Stimulated activated naive CD8-positive, alpha-beta T cell treated with anti-CD3 and anti-CD28 coated beads, Interleukin-15, Interleukin-2, amounts not matched to agents 100 ng/mL and 50 ng/mL, for 24 hours (primary cell): ENCODE measurements at regions not wholly inside any gene's neighbourhood (a gene's known extent, or its start where the extent isn't known, plus 50 kb on each side); places are given as distances from the start of the nearest gene placed in this dataset.

Experiments
- H3K27ac Mint-ChIP-seq: one replicate; pipeline ENCODE4 v1.8.0; 2021; ENCODE audit warnings: mild to moderate bottlenecking, mixed read lengths
- H3K27me3 Mint-ChIP-seq: one replicate; pipeline ENCODE4 v1.8.0; 2021; ENCODE audit warnings: mixed read lengths
- H3K36me3 Mint-ChIP-seq: one replicate; pipeline ENCODE4 v1.8.0; 2021; ENCODE audit warnings: low read depth, mixed read lengths
- H3K4me1 Mint-ChIP-seq: one replicate; pipeline ENCODE4 v1.8.0; 2021; ENCODE audit warnings: low read depth, mixed read lengths
- H3K4me3 Mint-ChIP-seq: one replicate; pipeline ENCODE4 v1.8.0; 2021; ENCODE audit warnings: mild to moderate bottlenecking, mixed read lengths
- H3K9me3 Mint-ChIP-seq: one replicate; pipeline ENCODE4 v1.8.0; 2021; ENCODE audit warnings: mixed read lengths

DNA sequence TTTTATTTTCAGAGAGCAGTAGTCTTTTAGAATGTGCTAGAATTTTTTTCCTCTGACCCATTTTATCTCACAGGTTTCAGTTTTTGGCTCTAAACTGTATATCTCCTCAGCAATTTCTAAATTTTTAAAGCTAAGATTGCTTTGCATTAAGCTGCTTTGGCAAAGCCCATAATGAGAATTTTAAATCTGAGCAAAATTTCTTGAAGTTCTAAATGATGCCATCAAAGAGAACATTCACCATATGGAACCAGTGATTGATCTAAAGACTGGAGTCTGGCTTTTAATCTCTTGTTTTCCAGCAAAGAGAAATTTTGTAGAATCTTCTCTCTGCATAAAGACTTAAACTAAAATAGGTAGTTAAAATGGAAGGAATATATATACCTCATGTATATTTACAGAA lies 313.6 kb downstream of the TBC1D32 start:
- no peak overlapping the region for H3K27ac Mint-ChIP-seq
- H3K27me3 Mint-ChIP-seq = peaks cover 7% of the 10 kb centered on the region
- peaks cover 5% of the 10 kb centered on the region for H3K9me3 Mint-ChIP-seq
- H3K36me3 Mint-ChIP-seq = no peaks in the 10 kb centered on the region
- no peak overlapping the region for H3K4me3 Mint-ChIP-seq
- no peaks in the 10 kb centered on the region for H3K4me1 Mint-ChIP-seq

DNA sequence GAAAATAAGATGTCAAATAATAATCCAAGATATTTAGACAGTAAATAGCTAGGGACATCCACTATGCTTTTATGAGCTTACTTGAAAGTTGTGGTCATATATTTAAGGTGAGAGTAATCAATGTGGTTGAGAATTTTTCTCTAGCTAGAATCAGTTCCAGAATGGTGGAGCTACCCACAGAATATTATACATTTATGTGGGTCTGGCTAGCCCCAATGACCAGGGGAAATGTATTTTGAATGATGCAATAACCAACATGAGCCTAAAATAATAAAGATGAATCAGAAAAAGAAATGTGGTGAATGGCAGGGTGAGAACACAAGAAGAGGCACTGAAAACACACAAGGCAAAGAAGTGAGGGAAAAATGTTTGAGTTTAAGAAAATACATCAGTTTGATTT lies 325.7 kb downstream of the TBC1D32 start:
- Mint-ChIP-seq H3K36me3 (no peaks in the 10 kb centered on the region), H3K27me3 (no peaks in the 10 kb centered on the region), H3K9me3 (peaks cover 4% of the 10 kb centered on the region), H3K4me3 (no peak overlapping the region), H3K27ac (no peak overlapping the region), H3K4me1 (no peaks in the 10 kb centered on the region)

DNA sequence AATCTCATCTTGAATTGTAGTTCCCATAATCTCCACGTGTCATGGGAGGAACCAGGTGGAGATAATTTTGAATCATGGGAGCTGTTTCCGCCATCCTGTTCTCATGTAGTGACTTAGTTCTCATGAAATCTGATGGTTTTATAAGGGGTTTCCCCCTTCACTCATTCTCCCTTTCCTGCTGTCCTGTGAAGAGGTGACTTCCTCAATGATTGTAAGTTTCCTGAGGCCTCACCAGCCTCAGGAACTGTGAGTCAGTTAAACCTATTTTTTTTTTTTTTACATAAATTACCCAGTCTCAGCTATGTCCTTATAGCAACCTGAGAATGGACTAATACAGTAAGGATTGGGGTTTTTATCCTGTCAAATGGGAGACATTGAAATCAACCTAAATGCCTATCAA lies 328.3 kb downstream of the TBC1D32 start:
- Mint-ChIP-seq H3K9me3 (peaks cover 4% of the 10 kb centered on the region), H3K36me3 (no peaks in the 10 kb centered on the region), H3K4me1 (no peaks in the 10 kb centered on the region), H3K27ac (no peak overlapping the region), H3K27me3 (no peaks in the 10 kb centered on the region), H3K4me3 (no peak overlapping the region)

DNA sequence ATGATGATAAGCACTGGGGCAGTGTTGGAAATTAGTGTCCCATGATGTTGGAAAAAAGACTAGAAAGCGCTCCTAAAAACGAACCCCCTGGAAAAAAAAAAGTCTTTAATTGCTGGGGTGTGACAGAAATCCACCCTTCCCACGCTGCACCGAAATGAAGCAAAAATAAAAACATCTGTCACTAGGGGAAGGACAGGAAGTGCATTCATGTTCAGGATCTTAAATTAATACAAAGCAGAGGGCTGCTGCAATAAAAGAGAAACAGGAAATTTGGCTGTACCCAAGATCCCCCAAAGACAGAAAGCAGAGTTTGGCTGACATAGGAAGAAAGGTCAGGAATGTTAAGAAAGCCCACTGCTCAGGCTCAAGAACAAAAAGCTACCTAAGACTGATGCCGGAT lies 333.9 kb downstream of the TBC1D32 start:
- H3K4me1 Mint-ChIP-seq = no peaks in the 10 kb centered on the region
- no peaks in the 10 kb centered on the region for H3K27me3 Mint-ChIP-seq
- H3K36me3 Mint-ChIP-seq = no peaks in the 10 kb centered on the region
- no peak overlapping the region for H3K4me3 Mint-ChIP-seq
- H3K27ac Mint-ChIP-seq = no peak overlapping the region
- no peaks in the 10 kb centered on the region for H3K9me3 Mint-ChIP-seq

DNA sequence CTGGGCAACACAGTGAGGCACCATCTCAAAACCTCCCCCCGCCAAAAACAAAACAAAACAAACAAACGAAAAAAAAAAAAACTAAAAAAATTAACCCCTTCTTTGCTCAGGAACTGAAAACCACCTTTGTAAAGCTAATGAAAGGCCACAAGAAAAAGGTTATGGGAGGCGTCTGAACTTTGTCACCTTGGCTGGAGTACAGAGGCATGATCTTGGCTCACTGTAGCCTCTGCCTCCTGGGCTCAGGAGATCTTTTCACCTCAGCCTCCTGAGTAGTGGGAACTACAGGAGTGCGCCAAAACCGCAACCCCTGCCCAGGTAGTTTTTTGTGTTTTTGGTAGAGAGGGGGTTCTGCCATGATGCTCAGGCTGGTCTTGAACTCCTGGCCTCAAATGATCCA lies 337.9 kb downstream of the TBC1D32 start:
- Mint-ChIP-seq H3K4me3 (no peak overlapping the region), H3K4me1 (no peaks in the 10 kb centered on the region), H3K9me3 (peaks cover 4% of the 10 kb centered on the region), H3K27me3 (no peaks in the 10 kb centered on the region), H3K36me3 (no peaks in the 10 kb centered on the region), H3K27ac (no peak overlapping the region)

DNA sequence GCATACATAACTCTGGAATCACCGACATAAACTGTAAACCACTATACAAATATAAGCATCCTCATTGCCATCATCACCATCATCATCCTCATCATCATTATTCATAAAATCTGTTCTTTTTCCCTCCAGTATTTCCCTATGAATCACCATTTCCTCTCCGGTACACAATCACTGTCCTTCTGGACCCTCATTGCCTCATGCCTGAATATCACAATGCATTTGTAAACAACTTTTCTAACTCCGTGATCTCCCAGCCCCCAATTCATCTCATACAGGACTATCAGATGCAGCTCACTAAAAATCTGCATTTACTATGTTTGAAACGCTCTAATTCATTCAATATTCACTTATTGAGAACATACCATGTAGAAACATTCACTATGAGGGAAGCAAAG lies 339.7 kb downstream of the TBC1D32 start:
- no peak overlapping the region for H3K27ac Mint-ChIP-seq

DNA sequence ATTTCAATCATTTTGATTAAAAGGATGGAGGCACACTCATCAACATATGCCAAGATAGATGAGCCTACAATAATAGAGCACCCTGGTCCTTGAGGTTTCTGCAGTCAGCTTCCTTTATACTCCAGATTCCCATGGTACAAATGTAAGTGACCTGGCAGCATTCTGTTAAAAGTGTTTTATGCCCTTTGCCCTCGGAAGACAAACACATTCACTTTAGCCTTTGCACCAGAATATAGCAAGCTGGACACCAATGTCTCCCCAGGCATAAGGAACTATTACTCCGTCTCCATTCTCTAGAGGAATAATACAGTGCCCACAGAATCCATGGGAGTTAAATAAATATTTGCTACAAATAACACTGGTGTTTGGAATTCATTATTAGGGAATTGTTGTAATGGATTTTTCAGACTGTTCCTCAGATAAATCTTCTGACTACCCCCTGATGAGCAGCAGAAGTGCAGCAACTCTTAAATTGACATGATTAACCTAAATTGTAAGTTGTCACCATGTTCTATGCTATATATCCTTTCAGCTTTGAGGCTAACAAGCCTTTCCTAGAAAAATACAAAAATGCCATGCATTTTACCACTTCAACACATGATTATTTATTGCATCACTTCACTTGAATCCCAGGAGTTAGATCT lies 340.2 kb downstream of the TBC1D32 start:
- Mint-ChIP-seq H3K9me3 (peaks cover 4% of the 10 kb centered on the region), H3K4me1 (no peaks in the 10 kb centered on the region), H3K36me3 (no peaks in the 10 kb centered on the region)

More for the DNA sequence above, 339.7 kb downstream of the TBC1D32 start:
- no peaks in the 10 kb centered on the region for H3K36me3 Mint-ChIP-seq
- H3K4me3 Mint-ChIP-seq = no peak overlapping the region
- H3K4me1 Mint-ChIP-seq = no peaks in the 10 kb centered on the region
- H3K9me3 Mint-ChIP-seq = peaks cover 4% of the 10 kb centered on the region
- H3K27me3 Mint-ChIP-seq = no peaks in the 10 kb centered on the region

DNA sequence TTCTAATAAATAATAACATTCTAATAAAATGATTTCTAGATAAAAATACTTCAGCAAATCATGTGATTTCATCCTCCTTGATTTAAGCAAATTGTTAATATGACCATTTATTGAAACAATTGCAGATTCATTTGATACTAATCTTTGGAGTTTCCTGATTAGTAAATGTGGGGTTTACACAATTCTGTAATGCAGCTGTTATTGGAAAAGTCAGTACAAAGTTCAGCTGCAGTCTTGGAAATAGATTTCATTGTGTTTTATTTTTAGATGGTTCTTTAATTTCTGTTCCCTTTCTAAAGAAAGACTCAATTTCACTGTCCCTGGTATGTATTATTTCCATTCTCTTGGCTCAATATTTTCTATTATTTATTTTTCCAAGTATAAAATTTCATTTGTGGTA lies 342.0 kb downstream of the TBC1D32 start:
- H3K4me1 Mint-ChIP-seq = no peaks in the 10 kb centered on the region
- H3K4me3 Mint-ChIP-seq = no peak overlapping the region
- peaks cover 4% of the 10 kb centered on the region for H3K9me3 Mint-ChIP-seq
- no peaks in the 10 kb centered on the region for H3K36me3 Mint-ChIP-seq
- no peaks in the 10 kb centered on the region for H3K27me3 Mint-ChIP-seq
- H3K27ac Mint-ChIP-seq = no peak overlapping the region

More for the DNA sequence above, 340.2 kb downstream of the TBC1D32 start:
- H3K27me3 Mint-ChIP-seq = no peaks in the 10 kb centered on the region
- no peak overlapping the region for H3K27ac Mint-ChIP-seq
- no peak overlapping the region for H3K4me3 Mint-ChIP-seq

DNA sequence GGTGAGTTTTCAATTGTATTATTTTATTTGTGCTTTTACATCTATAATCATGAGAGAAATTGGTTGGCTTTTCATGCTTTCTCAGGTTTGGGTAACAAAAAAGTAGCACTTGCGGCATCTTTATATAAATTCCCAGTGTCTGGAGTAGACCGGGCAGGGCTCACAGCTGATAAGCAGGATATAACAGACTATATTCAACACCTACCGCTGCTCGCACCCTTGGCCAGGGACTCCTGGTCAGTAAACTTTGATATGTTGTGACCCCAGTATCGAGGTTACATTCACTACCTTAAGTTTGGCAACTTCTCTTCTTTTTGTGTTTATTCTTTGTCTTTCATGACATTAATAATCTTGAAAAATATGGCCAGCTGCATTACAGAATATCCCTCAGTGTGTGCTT lies 343.4 kb downstream of the TBC1D32 start:
- H3K4me3 Mint-ChIP-seq = no peak overlapping the region
- H3K27ac Mint-ChIP-seq = no peak overlapping the region
- H3K4me1 Mint-ChIP-seq = no peaks in the 10 kb centered on the region
- no peaks in the 10 kb centered on the region for H3K27me3 Mint-ChIP-seq
- H3K36me3 Mint-ChIP-seq = no peaks in the 10 kb centered on the region
- H3K9me3 Mint-ChIP-seq = peaks cover 4% of the 10 kb centered on the region

DNA sequence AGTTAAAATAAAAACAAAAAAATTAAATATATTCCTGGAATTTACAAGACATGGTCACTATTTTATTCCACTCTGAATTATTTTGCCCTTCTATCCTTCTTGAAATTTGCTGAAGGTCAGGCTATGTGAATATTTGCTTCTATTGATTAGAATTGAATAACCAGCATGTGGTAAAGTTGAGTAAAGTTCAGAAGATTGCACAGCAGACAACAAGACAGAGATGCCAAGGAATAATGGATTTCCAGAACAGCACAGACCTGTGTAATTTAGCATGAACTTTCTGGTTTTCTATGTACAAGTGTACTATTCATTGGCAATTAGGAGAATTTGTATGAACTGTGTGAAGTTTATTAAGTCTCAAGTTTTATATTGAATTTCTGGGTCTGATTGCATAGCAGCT lies 352.4 kb downstream of the TBC1D32 start:
- Mint-ChIP-seq H3K4me3 (no peak overlapping the region), H3K36me3 (no peaks in the 10 kb centered on the region), H3K27me3 (no peaks in the 10 kb centered on the region), H3K9me3 (no peaks in the 10 kb centered on the region), H3K4me1 (no peaks in the 10 kb centered on the region), H3K27ac (no peak overlapping the region)

DNA sequence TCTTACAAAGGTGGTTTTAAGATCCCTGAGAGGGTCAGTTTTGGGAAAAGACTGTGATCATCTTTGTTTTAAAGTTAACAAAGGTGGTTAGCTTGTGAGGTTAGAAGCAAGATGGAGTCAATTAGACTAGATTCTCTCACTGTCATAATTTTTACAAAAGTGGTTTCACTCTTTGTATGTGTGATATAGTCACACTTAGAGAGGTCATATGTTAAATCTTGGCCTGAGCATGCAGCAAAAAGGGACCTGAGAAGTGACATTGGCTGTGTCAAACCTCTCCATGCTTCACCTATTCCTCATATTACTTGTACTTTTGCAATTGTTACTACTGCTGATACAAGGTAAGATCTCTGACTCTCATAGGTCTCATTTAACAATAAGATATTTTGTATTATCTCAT lies 368.0 kb downstream of the TBC1D32 start:
- Mint-ChIP-seq H3K9me3 (no peaks in the 10 kb centered on the region), H3K36me3 (no peaks in the 10 kb centered on the region), H3K27ac (no peak overlapping the region), H3K4me1 (no peaks in the 10 kb centered on the region), H3K27me3 (no peaks in the 10 kb centered on the region), H3K4me3 (no peak overlapping the region)

DNA sequence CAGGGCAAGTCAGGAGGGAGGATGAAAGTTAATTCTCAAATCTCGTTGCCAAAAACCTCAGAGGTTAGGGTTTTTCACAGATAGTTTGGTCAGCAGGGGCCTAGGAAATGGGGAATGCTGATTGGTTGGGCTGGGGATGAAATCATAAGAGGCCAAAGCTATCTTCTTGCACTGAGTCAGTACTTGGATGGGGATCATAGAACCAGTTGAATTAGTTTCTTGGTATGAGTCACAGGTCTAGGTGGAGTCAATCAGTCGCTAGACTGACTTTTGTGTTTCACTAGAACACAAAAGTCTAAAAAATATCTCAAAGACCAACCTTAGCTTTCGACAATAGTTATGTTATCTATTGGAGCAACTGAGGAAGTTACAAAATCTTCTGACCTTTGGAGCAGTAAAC lies 368.5 kb downstream of the TBC1D32 start:
- H3K4me3 Mint-ChIP-seq = no peak overlapping the region
- H3K27ac Mint-ChIP-seq = no peak overlapping the region
- H3K27me3 Mint-ChIP-seq = no peaks in the 10 kb centered on the region

DNA sequence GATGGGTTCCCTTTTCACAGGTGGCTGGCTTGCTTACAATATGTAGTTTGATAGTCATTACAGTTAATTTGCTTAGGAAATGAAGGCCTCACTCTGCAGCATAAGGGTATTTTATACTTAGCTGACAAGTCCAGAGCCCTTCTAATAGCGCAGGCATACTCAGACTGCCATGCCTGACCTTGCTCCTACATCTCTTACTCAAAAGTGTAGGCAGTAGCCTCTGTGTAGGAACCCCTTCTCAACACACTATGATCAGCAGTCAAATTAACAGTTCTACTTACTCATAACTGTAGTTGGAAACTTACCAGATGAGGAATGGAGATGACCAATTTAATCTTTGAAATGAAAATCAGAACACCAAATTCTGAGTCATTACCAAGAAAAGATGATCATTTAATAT lies 373.5 kb downstream of the TBC1D32 start:
- Mint-ChIP-seq H3K36me3 (no peaks in the 10 kb centered on the region), H3K9me3 (no peaks in the 10 kb centered on the region)

More for the DNA sequence above, 368.5 kb downstream of the TBC1D32 start:
- Mint-ChIP-seq H3K9me3 (no peaks in the 10 kb centered on the region), H3K36me3 (no peaks in the 10 kb centered on the region), H3K4me1 (no peaks in the 10 kb centered on the region)

DNA sequence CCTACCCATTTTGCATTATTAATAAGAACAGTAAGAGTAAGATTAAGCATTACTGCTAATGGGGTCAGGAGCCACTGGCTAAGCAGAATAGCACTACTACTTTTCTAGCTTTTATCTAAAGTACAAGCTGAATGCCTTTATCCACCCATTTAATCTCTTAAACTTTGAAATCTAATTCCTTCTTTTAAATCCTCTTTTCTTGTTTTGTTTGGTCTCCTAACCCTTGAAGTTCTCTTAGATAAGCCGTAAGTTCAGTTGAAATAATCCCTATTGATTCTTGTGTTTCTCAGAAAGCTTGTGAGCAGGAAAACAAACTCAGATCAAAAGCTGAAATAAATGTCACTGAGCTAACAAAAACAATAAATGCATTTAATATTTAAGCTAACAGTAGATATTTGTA lies 380.2 kb downstream of the TBC1D32 start:
- H3K4me1 Mint-ChIP-seq = no peaks in the 10 kb centered on the region
- H3K4me3 Mint-ChIP-seq = no peak overlapping the region
- no peaks in the 10 kb centered on the region for H3K36me3 Mint-ChIP-seq
- H3K27ac Mint-ChIP-seq = no peak overlapping the region
- H3K9me3 Mint-ChIP-seq = no peaks in the 10 kb centered on the region
- H3K27me3 Mint-ChIP-seq = no peaks in the 10 kb centered on the region

More for the DNA sequence above, 373.5 kb downstream of the TBC1D32 start:
- Mint-ChIP-seq H3K4me3 (no peak overlapping the region), H3K27ac (no peak overlapping the region), H3K4me1 (no peaks in the 10 kb centered on the region), H3K27me3 (no peaks in the 10 kb centered on the region)

DNA sequence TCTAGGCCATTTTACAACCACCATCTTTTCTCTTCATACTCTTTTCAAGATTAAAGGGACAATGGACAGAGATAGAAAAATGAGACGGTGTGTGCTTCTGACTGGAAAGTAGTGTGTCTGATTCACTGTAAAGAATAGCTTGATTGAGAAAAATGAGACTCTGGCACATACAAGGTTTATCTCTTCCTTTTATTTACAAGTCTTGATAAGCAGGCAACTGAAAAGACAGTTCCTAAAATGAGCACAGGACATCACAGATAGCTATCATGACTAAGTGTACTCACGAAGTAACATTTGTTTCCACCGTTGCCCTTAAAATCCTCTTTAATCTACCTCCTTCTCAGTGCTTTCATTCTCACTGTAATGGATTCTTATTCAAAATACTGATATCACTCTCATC lies 383.0 kb downstream of the TBC1D32 start:
- Mint-ChIP-seq H3K27me3 (no peaks in the 10 kb centered on the region), H3K4me1 (no peaks in the 10 kb centered on the region), H3K27ac (no peak overlapping the region), H3K9me3 (no peaks in the 10 kb centered on the region), H3K4me3 (no peak overlapping the region), H3K36me3 (no peaks in the 10 kb centered on the region)

DNA sequence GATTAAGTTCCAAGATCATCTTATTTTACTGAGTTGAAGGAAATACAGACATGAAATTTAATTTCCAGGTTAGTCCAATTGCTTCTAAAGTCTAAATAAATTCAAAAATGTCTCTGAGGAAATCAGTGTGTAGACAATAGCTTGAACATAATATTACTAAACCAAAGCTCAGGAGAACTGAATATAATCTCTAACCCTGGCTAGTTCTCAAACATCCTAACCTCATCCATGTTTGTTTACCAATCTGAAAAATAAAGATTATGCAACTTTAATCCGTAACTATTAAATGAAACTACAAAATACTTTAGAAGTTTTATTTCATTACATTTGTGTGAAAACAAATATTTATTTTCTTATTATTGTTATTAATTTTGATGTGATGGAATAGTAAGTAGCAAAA lies 387.2 kb downstream of the TBC1D32 start:
- Mint-ChIP-seq H3K4me3 (no peak overlapping the region), H3K9me3 (peaks cover 3% of the 10 kb centered on the region), H3K27me3 (no peaks in the 10 kb centered on the region), H3K36me3 (no peaks in the 10 kb centered on the region), H3K27ac (no peak overlapping the region), H3K4me1 (no peaks in the 10 kb centered on the region)
